ENCODE measurements at regions not wholly inside any gene's neighbourhood (a gene's known extent, or its start where the extent isn't known, plus 50 kb on each side); places are given as distances from the start of the nearest gene placed in this dataset.

- no peak for DNase-seq (ENCODE audit: low read depth)
Measured at GRCh38 chr2:236715491-236715961, 145.9 kb downstream of the ACKR3 start.

GRCh38 chr2:236717120-236717519 is 147.5 kb downstream of the ACKR3 start:
- DNase-seq (ENCODE audit: low read depth), result no peak

- peak; percentile 43 for DNase-seq (ENCODE audit: low read depth)
Measured at GRCh38 chr2:236717729-236718128, 148.1 kb downstream of the ACKR3 start.

- DNase-seq (ENCODE audit: low read depth), result peak; percentile 68
Measured at GRCh38 chr2:236718207-236718992, 148.8 kb downstream of the ACKR3 start.

GRCh38 chr2:236719192-236719635 is 149.6 kb downstream of the ACKR3 start:
- DNase-seq (ENCODE audit: low read depth), result no peak

- DNase-seq (ENCODE audit: low read depth), result no peak
Measured at GRCh38 chr2:236720974-236721540, 151.4 kb downstream of the ACKR3 start.

- no peak for DNase-seq (ENCODE audit: low read depth)
Measured at GRCh38 chr2:236724200-236724599, 154.6 kb downstream of the ACKR3 start.

- no peak for DNase-seq (ENCODE audit: low read depth)
Measured at GRCh38 chr2:236726701-236727450, 157.3 kb downstream of the ACKR3 start.

- DNase-seq (ENCODE audit: low read depth), result no peak
Measured at GRCh38 chr2:236728916-236729670, 159.5 kb downstream of the ACKR3 start.

GRCh38 chr2:236730393-236730792 is 160.8 kb downstream of the ACKR3 start:
- no peak for DNase-seq (ENCODE audit: low read depth)

GRCh38 chr2:236731767-236732580 is 162.3 kb downstream of the ACKR3 start:
- peak; percentile 48 for DNase-seq (ENCODE audit: low read depth)

- no peak for DNase-seq (ENCODE audit: low read depth)
Measured at GRCh38 chr2:236733156-236733555, 163.5 kb downstream of the ACKR3 start.

GRCh38 chr2:236735825-236736238 is 166.2 kb downstream of the ACKR3 start:
- no peak for DNase-seq (ENCODE audit: low read depth)

GRCh38 chr2:236738030-236738429 is 168.4 kb downstream of the ACKR3 start:
- DNase-seq (ENCODE audit: low read depth), result no peak

GRCh38 chr2:236738896-236739295 is 169.3 kb downstream of the ACKR3 start:
- no peak for DNase-seq (ENCODE audit: low read depth)

GRCh38 chr2:236739663-236740062 is 170.0 kb downstream of the ACKR3 start:
- no peak for DNase-seq (ENCODE audit: low read depth)

- no peak for DNase-seq (ENCODE audit: low read depth)
Measured at GRCh38 chr2:236740506-236740905, 170.9 kb downstream of the ACKR3 start.

GRCh38 chr2:236743039-236743920 is 173.7 kb downstream of the ACKR3 start:
- peak; percentile 94 for DNase-seq (ENCODE audit: low read depth)

- no peak for DNase-seq (ENCODE audit: low read depth)
Measured at GRCh38 chr2:236743921-236744280, 174.3 kb downstream of the ACKR3 start.

GRCh38 chr2:236744281-236744705 is 174.7 kb downstream of the ACKR3 start:
- peak; percentile 95 for DNase-seq (ENCODE audit: low read depth)
